Activated B cell treated with CpG ODN at 0.5 μM for 24 hours (primary cell): ENCODE measurements at regions not wholly inside any gene's neighbourhood (a gene's known extent, or its start where the extent isn't known, plus 50 kb on each side); places are given as distances from the start of the nearest gene placed in this dataset.

Source experiments
- ATAC-seq: fragments of 200-7000 bp; cut with Tn5 transposase; one replicate; pipeline ENCODE4 v1.10.0; 2021; ENCODE audit warnings: low read depth, mild to moderate bottlenecking, moderate library complexity
- CTCF ChIA-PET: fragments of 350-600 bp; sonication (Branson Sonifier 250); formaldehyde crosslinking; loops from one replicate; lab custom pipeline; 2021; ENCODE audit warnings: antibody characterized with exemption; lab: Charles Lee
- POLR2A ChIA-PET: fragments of 350-600 bp; sonication (Branson Sonifier 250); formaldehyde crosslinking; loops from one replicate; lab custom pipeline; 2021; ENCODE audit warnings: antibody characterized with exemption; lab: Charles Lee
- DNase-seq: peaks from one replicate; pipeline ENCODE4 v3.0.0; 2022
- H3K27ac Mint-ChIP-seq: one replicate; pipeline ENCODE4 v1.8.0; 2020; ENCODE audit warnings: mixed read lengths
- H3K27me3 Mint-ChIP-seq: one replicate; pipeline ENCODE4 v1.8.0; 2021; ENCODE audit warnings: mixed read lengths
- H3K36me3 Mint-ChIP-seq: one replicate; pipeline ENCODE4 v1.8.0; 2021; ENCODE audit warnings: low read depth, mixed read lengths
- H3K4me1 Mint-ChIP-seq: one replicate; pipeline ENCODE4 v1.8.0; 2021; ENCODE audit warnings: mixed read lengths
- H3K4me3 Mint-ChIP-seq: one replicate; pipeline ENCODE4 v1.8.0; 2020; ENCODE audit warnings: mild to moderate bottlenecking, mixed read lengths
- H3K9me3 Mint-ChIP-seq: one replicate; pipeline ENCODE4 v1.8.0; 2020; ENCODE audit warnings: mixed read lengths
- CTCF ChIP-seq: fragments of 200-600 bp; IDR thresholded peaks from one replicate; pipeline ENCODE4 v1.8.0; 2022; ENCODE audit warnings: antibody characterized with exemption, mild to moderate bottlenecking
- intact Hi-C: fragments of 100-400 bp; cut with micrococcal nuclease; formaldehyde crosslinking; loops from one replicate; pipeline ENCODE4 v1.15.1; 2024

DNA sequence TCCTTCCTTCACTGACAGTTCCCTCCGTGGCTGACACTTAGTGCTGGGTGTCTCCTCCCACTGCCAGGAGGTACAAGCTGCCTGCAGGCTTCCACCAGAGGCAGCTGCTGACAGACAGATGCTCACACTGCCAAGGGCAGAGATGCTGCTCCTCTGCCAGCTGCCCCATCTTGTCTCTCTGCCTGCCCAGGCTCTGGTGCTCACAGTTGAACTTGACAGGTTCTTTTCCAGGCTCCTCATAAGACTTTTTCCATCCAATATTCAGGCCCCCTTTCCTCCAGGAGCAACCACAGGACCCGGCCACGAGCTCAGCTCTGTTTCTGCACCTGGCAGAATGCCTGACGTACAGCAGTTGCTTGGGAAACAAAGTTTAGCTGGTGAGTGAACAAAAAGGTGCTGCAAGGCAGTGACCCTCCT is 79.8 kb downstream of the PSMB1 start:
- ChIA-PET POLR2A (no interaction called here), CTCF (no interaction called here)
- intact Hi-C loops: no loop called here
- DNase-seq (no peak), ATAC-seq (no peak)
- Mint-ChIP-seq H3K27ac (no peak overlapping the region), H3K4me3 (no peak overlapping the region), H3K27me3 (peaks cover 6% of the 10 kb centered on the region), H3K4me1 (no peaks in the 10 kb centered on the region), H3K36me3 (no peaks in the 10 kb centered on the region), H3K9me3 (no peaks in the 10 kb centered on the region)
- TF ChIP-seq CTCF: no peak

GRCh38 chr6:170471491-170471890 is 81.6 kb downstream of the PSMB1 start:
- POLR2A ChIA-PET: no interaction called here

DNA sequence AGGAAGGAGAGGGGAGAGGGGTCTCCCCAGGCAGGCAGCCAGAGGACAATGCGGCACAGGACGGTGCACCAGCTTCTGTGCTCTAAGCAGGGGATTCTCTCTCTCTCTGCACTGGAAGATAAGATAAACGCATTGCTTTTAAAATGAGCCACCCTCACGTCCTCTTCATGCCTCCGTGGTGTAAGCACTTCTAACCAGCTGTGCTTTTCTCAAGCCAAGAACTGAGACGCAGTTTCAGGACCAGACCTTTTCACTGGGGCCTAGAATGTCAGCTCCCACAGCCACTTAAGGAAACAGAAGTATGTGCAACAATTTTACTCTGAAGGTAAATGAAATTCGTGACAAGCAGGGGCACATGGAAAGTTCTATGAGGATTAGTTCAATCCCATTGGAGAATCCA is 82.4 kb downstream of the PSMB1 start:
- Mint-ChIP-seq H3K4me3 (no peak overlapping the region), H3K36me3 (no peaks in the 10 kb centered on the region), H3K27me3 (peaks cover 6% of the 10 kb centered on the region), H3K27ac (no peak overlapping the region), H3K9me3 (peaks cover under 1% of the 10 kb centered on the region), H3K4me1 (no peaks in the 10 kb centered on the region)
- CTCF ChIA-PET: no interaction called here
- ATAC-seq: no peak
- TF ChIP-seq CTCF: no peak
- POLR2A ChIA-PET: no interaction called here
- intact Hi-C loops: no loop called here
- DNase-seq: no peak

More at GRCh38 chr6:170471491-170471890, 81.6 kb downstream of the PSMB1 start:
- Mint-ChIP-seq H3K4me1 (no peaks in the 10 kb centered on the region), H3K36me3 (no peaks in the 10 kb centered on the region), H3K27ac (no peak overlapping the region), H3K27me3 (peaks cover 6% of the 10 kb centered on the region), H3K4me3 (no peak overlapping the region), H3K9me3 (no peaks in the 10 kb centered on the region)
- CTCF ChIA-PET: no interaction called here
- ATAC-seq: no peak
- intact Hi-C loops: no loop called here
- no peak for DNase-seq
- TF ChIP-seq CTCF: no peak

DNA sequence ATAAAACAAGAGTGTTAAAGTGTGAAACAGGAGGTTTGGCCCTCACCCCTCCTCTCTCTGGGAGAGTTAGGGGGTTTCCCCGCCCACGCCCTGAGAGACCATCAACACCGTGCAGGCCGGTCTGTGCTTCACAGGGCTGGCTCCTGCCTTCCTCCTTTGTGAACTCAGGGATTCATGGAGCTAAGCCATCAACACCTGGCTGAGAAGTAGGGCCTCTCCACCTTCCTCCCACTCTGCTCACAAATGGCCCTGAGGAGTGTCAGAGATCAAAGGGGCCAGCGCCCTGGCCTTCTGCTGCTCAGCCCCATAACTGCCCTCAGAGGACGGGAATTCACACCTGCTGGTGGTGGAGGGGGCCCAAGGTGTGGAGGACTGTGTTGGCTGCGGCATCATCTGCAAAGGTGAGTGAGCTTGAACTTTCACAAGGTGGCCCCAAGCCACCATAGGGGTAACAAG is 88.6 kb downstream of the PSMB1 start:
- peaks cover 5% of the 10 kb centered on the region for H3K4me1 Mint-ChIP-seq
- H3K36me3 Mint-ChIP-seq: no peaks in the 10 kb centered on the region
- H3K27ac Mint-ChIP-seq: no peak overlapping the region
- CTCF ChIA-PET: no interaction called here
- no peak for ATAC-seq
- POLR2A ChIA-PET: no interaction called here
- peaks cover 6% of the 10 kb centered on the region for H3K27me3 Mint-ChIP-seq
- no peak overlapping the region for H3K4me3 Mint-ChIP-seq
- TF ChIP-seq CTCF: no peak
- no peak for DNase-seq
- intact Hi-C loops: no loop called here
- peaks cover 2% of the 10 kb centered on the region for H3K9me3 Mint-ChIP-seq

DNA sequence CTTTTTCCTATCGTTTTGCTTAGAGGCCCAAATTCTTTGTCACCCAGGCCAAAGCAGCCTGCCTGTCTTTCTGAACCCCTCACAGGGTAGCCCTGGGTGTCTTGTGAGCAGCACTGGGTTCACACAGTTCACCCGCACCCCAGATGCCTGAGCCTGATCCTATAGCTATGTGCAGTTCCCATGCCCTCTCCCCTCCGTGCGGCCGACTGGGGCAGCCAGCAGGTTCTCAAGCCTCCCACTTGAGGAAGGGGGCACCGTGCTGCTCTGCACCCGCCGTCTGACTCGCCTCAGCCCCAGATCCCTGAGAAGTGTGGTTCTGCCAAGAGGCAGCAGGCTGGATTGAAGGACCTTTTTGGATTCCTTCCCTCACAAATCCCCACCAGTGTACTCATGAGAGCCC is 89.0 kb downstream of the PSMB1 start:
- H3K27me3 Mint-ChIP-seq: peaks cover 7% of the 10 kb centered on the region
- H3K27ac Mint-ChIP-seq: no peak overlapping the region
- H3K4me3 Mint-ChIP-seq: no peak overlapping the region
- H3K9me3 Mint-ChIP-seq: peaks cover 2% of the 10 kb centered on the region
- intact Hi-C loops: no loop called here
- H3K36me3 Mint-ChIP-seq: no peaks in the 10 kb centered on the region
- H3K4me1 Mint-ChIP-seq: peaks cover 7% of the 10 kb centered on the region
- ChIA-PET CTCF (no interaction called here), POLR2A (no interaction called here)
- no peak for TF ChIP-seq CTCF
- DNase-seq (no peak), ATAC-seq (no peak)
